SK-N-MC (cell line): ENCODE measurements at regions not wholly inside any gene's neighbourhood (a gene's known extent, or its start where the extent isn't known, plus 50 kb on each side); places are given as distances from the start of the nearest gene placed in this dataset.

ENCODE experiments used
- EZH2 ChIP-seq: fragments of 200-600 bp; sonication (generic); IDR thresholded peaks from one replicate; pipeline ENCODE4 v1.6.1; 2017; ENCODE audit warnings: antibody characterized with exemption
- POLR2AphosphoS5 ChIP-seq: IDR thresholded peaks from 2 replicates; pipeline ENCODE4 v1.6.1; 2012; ENCODE audit warnings: mild to moderate bottlenecking, low read depth, low read length, borderline replicate concordance

DNA sequence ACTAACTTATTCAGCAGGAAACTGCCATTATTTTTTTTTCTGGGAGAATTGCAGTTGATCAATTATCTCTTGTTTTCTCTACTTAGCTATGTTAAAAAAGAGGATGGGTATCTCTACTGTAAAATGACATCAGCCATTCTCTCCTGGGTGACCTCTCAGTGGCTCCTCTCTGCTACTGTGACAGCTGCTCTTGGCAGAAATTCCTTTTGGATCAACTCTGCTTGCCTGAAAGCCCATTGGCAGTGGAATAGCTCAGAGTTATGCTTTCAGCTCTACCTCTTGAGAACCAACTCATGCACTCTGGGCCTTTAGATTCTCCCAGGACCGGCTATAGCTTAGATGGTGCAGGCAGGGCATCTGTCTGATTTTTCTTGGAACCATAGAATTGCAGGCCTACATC lies 99.9 kb upstream of the GAP43 start:
- TF ChIP-seq POLR2AphosphoS5 = no peak
- TF ChIP-seq EZH2 = no peak
